GM23338 (cell line): ENCODE measurements at regions not wholly inside any gene's neighbourhood (a gene's known extent, or its start where the extent isn't known, plus 50 kb on each side); places are given as distances from the start of the nearest gene placed in this dataset.

Source experiments
- ATAC-seq: fragments of 200-7000 bp; cut with Tn5 transposase; 3 replicates; pipeline ENCODE4 v1.9.1; 2020
- DNase-seq: peaks from one replicate; pipeline ENCODE4 v3.0.0-alpha.2; 2015; ENCODE audit warnings: low spot score
- H2AFZ ChIP-seq: fragments of 200-600 bp; sonication (generic); 2 replicates; pipeline ENCODE4 v1.8.0; 2016; ENCODE audit warnings: antibody characterized with exemption, mild to moderate bottlenecking, moderate library complexity
- H3F3A ChIP-seq: fragments of 200-600 bp; sonication (generic); replicated peaks from 2 replicates; pipeline ENCODE4 v1.8.0; 2017; ENCODE audit warnings: antibody characterized with exemption, mixed run types, low read depth
- H3K27ac ChIP-seq: fragments of 200-600 bp; sonication (generic); 2 replicates; pipeline ENCODE4 v1.6.1; 2016; ENCODE audit warnings: low read depth
- H3K27me3 ChIP-seq: fragments of 200-600 bp; sonication (generic); 2 replicates; pipeline ENCODE4 v1.8.0; 2016; ENCODE audit warnings: mild to moderate bottlenecking, mixed run types, moderate library complexity; ENCODE audit not compliant: insufficient read depth
- H3K36me3 ChIP-seq: fragments of 200-600 bp; sonication (generic); 2 replicates; pipeline ENCODE4 v1.8.0; 2016; ENCODE audit warnings: mild to moderate bottlenecking; ENCODE audit not compliant: insufficient read depth
- H3K4me1 ChIP-seq: fragments of 200-600 bp; sonication (generic); 2 replicates; pipeline ENCODE4 v1.8.0; 2016; ENCODE audit warnings: mild to moderate bottlenecking, moderate library complexity; ENCODE audit not compliant: insufficient read depth
- H3K4me2 ChIP-seq: fragments of 200-600 bp; sonication (generic); 2 replicates; pipeline ENCODE4 v1.7.1; 2017; ENCODE audit warnings: mixed run types
- H3K4me3 ChIP-seq: fragments of 200-600 bp; sonication (generic); 2 replicates; pipeline ENCODE4 v1.6.1; 2016; ENCODE audit warnings: mixed run types
- H3K79me2 ChIP-seq: fragments of 200-600 bp; sonication (generic); replicated peaks from 2 replicates; pipeline ENCODE4 v1.8.0; 2017; ENCODE audit warnings: mild to moderate bottlenecking; ENCODE audit not compliant: insufficient read depth
- H3K9me2 ChIP-seq: fragments of 200-600 bp; sonication (generic); 2 replicates; pipeline ENCODE4 v1.8.0; 2017; ENCODE audit not compliant: insufficient read depth
- H4K20me1 ChIP-seq: fragments of 200-600 bp; sonication (generic); replicated peaks from 2 replicates; pipeline ENCODE4 v1.8.0; 2017; ENCODE audit warnings: mild to moderate bottlenecking; ENCODE audit not compliant: insufficient read depth
- H3K27ac Mint-ChIP-seq: 2 replicates; pipeline ENCODE4 v1.8.0; 2020; ENCODE audit warnings: inconsistent platforms, mild to moderate bottlenecking, moderate library complexity, mixed read lengths
- H3K27me3 Mint-ChIP-seq: 3 replicates; pipeline ENCODE4 v1.8.0; 2022; ENCODE audit warnings: low read depth, mild to moderate bottlenecking, moderate library complexity, mixed read lengths, inconsistent platforms; ENCODE audit not compliant: insufficient read depth, poor library complexity
- H3K36me3 Mint-ChIP-seq: 3 replicates; pipeline ENCODE4 v1.8.0; 2021; ENCODE audit warnings: low read depth, mild to moderate bottlenecking, inconsistent platforms, moderate library complexity, mixed read lengths
- H3K4me1 Mint-ChIP-seq: 3 replicates; pipeline ENCODE4 v1.8.0; 2020; ENCODE audit warnings: mild to moderate bottlenecking, inconsistent platforms, mixed read lengths
- H3K4me3 Mint-ChIP-seq: 3 replicates; pipeline ENCODE4 v1.8.0; 2021; ENCODE audit warnings: moderate library complexity, mild to moderate bottlenecking, inconsistent platforms, mixed read lengths
- H3K9me3 Mint-ChIP-seq: 3 replicates; pipeline ENCODE4 v1.8.0; 2020; ENCODE audit warnings: moderate library complexity, mild to moderate bottlenecking, inconsistent platforms, mixed read lengths
- EZH2 ChIP-seq: fragments of 200-600 bp; sonication (generic); IDR thresholded peaks from one replicate; pipeline ENCODE4 v1.8.0; 2017; ENCODE audit warnings: antibody characterized with exemption, mild to moderate bottlenecking, low read depth; ENCODE audit not compliant: unreplicated experiment
- EZH2phosphoT487 ChIP-seq: fragments of 200-600 bp; sonication (generic); IDR thresholded peaks from one replicate; pipeline ENCODE4 v1.8.1; 2018; ENCODE audit warnings: antibody characterized with exemption; ENCODE audit not compliant: unreplicated experiment
- JUNB ChIP-seq: IDR thresholded peaks from one replicate; pipeline ENCODE4 v1.6.1; 2016; ENCODE audit warnings: antibody characterized with exemption; ENCODE audit not compliant: unreplicated experiment
- STAT1 ChIP-seq: IDR thresholded peaks from one replicate; pipeline ENCODE4 v1.6.1; 2016; ENCODE audit warnings: antibody characterized with exemption; ENCODE audit not compliant: unreplicated experiment
- ZNF331 ChIP-seq: fragments of 250-450 bp; sonication (Bioruptor Pico); IDR thresholded peaks from 2 replicates; pipeline ENCODE4 v1.5.0; 2020; ENCODE audit warnings: low read depth, mild to moderate bottlenecking, moderate library complexity
- ZNF462 ChIP-seq: fragments of 250-450 bp; sonication (Bioruptor Pico); IDR thresholded peaks from 2 replicates; pipeline ENCODE4 v1.5.0; 2020; ENCODE audit warnings: mild to moderate bottlenecking, moderate library complexity
- TF ChIP-seq, protein P1 (sequence below), 2 experiments: fragments of 200-600 bp in 1 of 2; sonication (generic) in 1 of 2; conservative IDR thresholded peaks; 2 replicates each; pipeline versions ENCODE4 v1.5.1 to v1.6.1; 2016 to 2017; ENCODE audit warnings: antibody characterized with exemption in 2 of 2, low read depth in 2 of 2, mild to moderate bottlenecking in 2 of 2, moderate library complexity in 1 of 2
- TF ChIP-seq, protein P2 (sequence below): IDR thresholded peaks from 2 replicates; pipeline ENCODE4 v1.6.1; 2016; ENCODE audit warnings: antibody characterized with exemption

DNA sequence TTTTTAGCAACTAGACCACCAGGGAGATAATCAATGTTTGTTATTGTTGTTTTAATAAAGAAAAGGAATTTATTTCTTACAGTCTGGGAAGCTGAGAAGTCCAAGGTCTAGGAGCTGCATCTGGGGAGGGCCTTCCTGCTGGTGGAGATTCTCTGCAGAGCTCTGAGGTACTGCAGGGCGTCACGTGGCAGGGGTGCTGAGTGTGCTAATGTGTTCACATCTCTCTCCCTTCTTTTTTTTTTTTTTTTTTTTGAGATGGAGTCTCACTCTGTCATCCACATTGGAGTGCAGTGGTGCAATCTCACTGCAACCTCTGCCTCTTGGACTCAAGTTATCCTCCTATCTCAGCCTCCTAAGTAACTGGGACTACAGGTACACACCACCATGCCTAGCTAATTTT, 150.9 kb upstream of the TRIM24 start (continued):
- TF ChIP-seq, protein P1, sequence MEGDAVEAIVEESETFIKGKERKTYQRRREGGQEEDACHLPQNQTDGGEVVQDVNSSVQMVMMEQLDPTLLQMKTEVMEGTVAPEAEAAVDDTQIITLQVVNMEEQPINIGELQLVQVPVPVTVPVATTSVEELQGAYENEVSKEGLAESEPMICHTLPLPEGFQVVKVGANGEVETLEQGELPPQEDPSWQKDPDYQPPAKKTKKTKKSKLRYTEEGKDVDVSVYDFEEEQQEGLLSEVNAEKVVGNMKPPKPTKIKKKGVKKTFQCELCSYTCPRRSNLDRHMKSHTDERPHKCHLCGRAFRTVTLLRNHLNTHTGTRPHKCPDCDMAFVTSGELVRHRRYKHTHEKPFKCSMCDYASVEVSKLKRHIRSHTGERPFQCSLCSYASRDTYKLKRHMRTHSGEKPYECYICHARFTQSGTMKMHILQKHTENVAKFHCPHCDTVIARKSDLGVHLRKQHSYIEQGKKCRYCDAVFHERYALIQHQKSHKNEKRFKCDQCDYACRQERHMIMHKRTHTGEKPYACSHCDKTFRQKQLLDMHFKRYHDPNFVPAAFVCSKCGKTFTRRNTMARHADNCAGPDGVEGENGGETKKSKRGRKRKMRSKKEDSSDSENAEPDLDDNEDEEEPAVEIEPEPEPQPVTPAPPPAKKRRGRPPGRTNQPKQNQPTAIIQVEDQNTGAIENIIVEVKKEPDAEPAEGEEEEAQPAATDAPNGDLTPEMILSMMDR (conservative IDR thresholded peaks at IDR 0.05; ENCODE audit: low read depth in 2 of 2) = no peak
- TF ChIP-seq ZNF331 (CRISPR knock-in tag) (no peak), JUNB (no peak), ZNF462 (CRISPR knock-in tag) (no peak)

DNA sequence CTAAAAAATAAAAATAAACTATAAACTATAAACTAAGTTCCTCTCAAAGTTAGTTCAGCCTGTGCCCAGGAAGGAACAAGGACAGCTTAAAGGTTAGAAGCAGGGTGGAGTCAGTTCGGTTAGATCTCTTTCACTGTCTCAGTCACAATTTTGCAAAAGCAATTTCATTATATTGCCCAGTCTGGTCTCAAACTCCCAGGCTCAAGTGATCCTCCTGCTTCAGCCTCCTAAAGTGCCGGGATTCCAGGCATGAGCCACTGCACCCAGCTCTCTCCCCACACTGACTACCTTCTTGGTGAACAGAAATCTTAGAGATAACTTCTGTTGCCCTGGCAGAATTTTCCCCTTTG, 146.3 kb upstream of the TRIM24 start:
- Mint-ChIP-seq H3K4me1 (no peaks in the 10 kb centered on the region), H3K9me3 (peaks cover 10% of the 10 kb centered on the region), H3K27ac (no peak overlapping the region), H3K4me3 (no peak overlapping the region), H3K27me3 (no peaks in the 10 kb centered on the region), H3K36me3 (peaks cover 33% of the 10 kb centered on the region)
- Histone ChIP-seq H3K79me2 (no peaks in the 10 kb centered on the region), H3K27me3 (no peaks in the 10 kb centered on the region), H3K4me3 (no peak overlapping the region), H3K36me3 (no peaks in the 10 kb centered on the region), H3K27ac (no peak overlapping the region), H3F3A (no peaks in the 10 kb centered on the region), H3K4me1 (no peaks in the 10 kb centered on the region), H4K20me1 (no peaks in the 10 kb centered on the region), H3K9me2 (no peaks in the 10 kb centered on the region), H3K4me2 (no peak overlapping the region), H2AFZ (no peak overlapping the region)
- ATAC-seq (no peak), DNase-seq (no peak)
- TF ChIP-seq EZH2 = no peak
- TF ChIP-seq, protein P2, sequence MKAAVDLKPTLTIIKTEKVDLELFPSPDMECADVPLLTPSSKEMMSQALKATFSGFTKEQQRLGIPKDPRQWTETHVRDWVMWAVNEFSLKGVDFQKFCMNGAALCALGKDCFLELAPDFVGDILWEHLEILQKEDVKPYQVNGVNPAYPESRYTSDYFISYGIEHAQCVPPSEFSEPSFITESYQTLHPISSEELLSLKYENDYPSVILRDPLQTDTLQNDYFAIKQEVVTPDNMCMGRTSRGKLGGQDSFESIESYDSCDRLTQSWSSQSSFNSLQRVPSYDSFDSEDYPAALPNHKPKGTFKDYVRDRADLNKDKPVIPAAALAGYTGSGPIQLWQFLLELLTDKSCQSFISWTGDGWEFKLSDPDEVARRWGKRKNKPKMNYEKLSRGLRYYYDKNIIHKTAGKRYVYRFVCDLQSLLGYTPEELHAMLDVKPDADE = no peak
- TF ChIP-seq STAT1 = no peak
- TF ChIP-seq EZH2phosphoT487 = no peak
